A549 (cell line): ENCODE measurements at regions not wholly inside any gene's neighbourhood (a gene's known extent, or its start where the extent isn't known, plus 50 kb on each side); places are given as distances from the start of the nearest gene placed in this dataset.

Experiments used
- BHLHE40 ChIP-seq: IDR thresholded peaks from 2 replicates; pipeline ENCODE4 v1.6.1; 2012; ENCODE audit warnings: low read depth, low read length, inconsistent platforms
- CTCF ChIP-seq: fragments of >200 bp; sonication (Bioruptor Twin); formaldehyde crosslinking; IDR thresholded peaks from 3 replicates; pipeline ENCODE4 v1.5.1; 2016
- MAFK ChIP-seq: fragments of 450-650 bp; IDR thresholded peaks from 2 replicates; pipeline ENCODE4 v1.6.1; 2014; ENCODE audit not compliant: partially characterized antibody
- PBX3 ChIP-seq: IDR thresholded peaks from 2 replicates; pipeline ENCODE4 v1.6.1; 2012
- POLR2A ChIP-seq: IDR thresholded peaks from 2 replicates; pipeline ENCODE4 v1.6.1; 2012; ENCODE audit warnings: mild to moderate bottlenecking, low read length

GRCh38 chr12:25424211-25424731 lies 128.8 kb downstream of the LMNTD1 start:
- TF ChIP-seq CTCF (no peak), BHLHE40 (no peak), MAFK (no peak), POLR2A (no peak), PBX3 (no peak)
